HG03460 (cell line): ENCODE measurements at regions not wholly inside any gene's neighbourhood (a gene's known extent, or its start where the extent isn't known, plus 50 kb on each side); places are given as distances from the start of the nearest gene placed in this dataset.
"Not testable (repeated sequence)": the region's sequence is repeated elsewhere in the genome, so short reads cannot be mapped to it uniquely, and the experiment has no call there.

Source experiments
- ATAC-seq: cut with Tn5 transposase; IDR thresholded peaks from one replicate; pipeline ENCODE4 v1.9.1; 2021; ENCODE audit not compliant: unreplicated experiment

DNA sequence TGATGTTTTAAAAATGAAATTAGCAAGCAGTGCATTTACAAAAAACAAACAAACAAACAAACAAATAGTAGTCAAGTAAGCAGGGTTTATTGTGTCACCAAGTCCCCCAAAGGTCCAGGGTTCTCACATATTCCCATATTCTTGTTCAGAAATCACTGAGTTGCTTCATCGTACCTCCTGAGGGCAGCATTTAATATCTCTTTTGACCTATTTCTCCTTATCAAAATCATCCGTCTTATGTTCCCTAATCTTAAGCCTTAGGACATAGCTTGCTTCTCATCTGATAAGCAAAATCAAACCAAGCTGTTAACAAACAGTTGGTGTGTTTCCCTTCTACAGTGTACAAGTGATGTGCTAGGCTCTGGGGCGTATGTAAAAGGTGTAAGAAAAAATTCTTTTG lies 109.5 kb upstream of the MAN2A1 start:
- no peak for ATAC-seq

DNA sequence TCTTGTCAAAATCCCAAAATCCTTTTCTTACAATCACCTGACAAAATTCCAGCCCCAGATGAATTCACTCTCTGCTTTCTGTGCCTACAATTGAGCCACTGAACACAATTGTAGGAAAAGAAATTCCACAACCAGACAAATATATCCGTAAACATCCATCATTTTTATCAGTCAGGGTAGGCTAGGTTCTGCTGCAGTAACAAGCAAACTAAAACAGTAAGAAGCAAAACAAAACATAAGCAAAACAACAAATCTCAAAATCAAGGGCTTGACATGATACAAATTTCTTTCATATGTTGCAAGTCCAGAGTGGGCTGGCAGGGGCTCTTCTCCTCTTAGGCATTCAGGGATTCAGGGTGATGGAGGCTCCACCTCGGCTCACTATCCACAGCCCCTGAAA lies 114.2 kb upstream of the MAN2A1 start:
- ATAC-seq = no peak

DNA sequence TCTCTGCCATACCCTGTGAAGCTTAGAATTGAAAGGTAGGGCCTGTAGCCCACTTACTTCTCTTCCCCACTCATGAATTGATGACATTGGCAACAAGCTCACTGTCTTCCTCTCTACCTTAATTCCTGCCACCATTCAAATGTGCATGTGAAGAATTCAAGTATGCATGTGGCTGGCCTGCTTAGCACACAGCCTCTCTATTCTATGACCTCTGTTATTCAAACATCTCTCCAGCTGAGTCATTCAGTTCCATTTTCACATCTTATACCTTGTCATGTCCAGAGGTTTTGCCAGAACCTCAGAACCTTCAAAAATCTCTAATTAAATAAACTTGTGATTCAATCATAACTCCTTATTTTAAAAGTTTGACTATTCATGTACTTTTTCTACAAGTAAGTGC lies 114.7 kb upstream of the MAN2A1 start:
- ATAC-seq = no peak

DNA sequence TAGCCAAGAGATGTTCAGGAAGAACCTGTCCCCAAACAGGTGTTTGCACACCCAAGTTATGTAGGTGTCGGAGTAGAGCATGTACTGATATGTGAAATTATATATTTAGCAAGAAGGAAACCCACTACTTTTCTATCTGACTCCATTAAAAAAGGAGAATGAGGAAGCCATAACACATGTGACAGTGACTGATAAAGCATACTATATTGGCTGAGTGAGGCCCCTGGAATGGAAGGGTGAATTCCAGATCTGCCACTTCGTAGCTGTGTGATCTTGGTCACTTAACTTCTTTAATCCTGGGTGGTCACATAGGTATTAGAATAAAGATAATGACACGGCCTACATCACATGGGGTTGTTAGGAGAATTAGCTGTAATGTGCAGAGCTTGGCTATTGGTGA lies 116.0 kb upstream of the MAN2A1 start:
- no peak for ATAC-seq

DNA sequence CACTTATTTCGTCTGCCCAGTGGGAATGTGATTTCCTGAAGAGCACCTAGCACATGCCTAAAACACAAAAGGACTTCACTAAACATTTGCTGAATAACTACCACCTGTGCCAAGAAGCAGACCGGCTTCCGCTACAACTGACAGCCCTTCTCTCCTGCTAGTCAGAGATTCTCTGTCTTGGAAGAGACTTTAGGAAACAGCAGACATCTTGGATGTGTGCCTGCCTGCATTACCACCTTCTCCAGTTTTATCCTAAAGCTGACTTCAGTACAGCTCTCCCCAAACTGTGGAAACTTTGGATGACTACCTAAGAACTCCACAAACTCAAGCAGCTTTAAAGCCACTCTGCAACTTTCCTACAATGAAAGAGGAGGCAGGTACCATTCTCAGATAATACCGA lies 116.5 kb upstream of the MAN2A1 start:
- no peak for ATAC-seq

DNA sequence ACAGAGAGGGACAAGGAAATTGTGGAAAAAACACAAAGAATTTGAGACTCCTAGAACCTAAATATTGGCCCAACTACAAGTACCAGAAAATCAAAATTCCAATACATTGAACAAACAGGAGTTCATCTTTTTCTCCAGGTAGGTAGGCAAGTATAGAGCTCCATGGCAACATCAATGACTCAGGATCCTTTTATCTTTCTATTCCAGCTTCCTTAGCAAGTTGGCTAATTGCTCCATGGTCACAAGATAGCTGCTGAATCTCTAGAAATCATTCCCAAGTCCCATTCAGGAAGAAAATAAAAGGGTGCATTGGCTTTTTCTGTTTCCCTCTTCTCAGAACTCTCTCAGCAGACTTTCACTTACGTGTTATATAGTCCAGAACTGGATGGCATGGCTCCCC lies 117.9 kb upstream of the MAN2A1 start:
- ATAC-seq = no peak

DNA sequence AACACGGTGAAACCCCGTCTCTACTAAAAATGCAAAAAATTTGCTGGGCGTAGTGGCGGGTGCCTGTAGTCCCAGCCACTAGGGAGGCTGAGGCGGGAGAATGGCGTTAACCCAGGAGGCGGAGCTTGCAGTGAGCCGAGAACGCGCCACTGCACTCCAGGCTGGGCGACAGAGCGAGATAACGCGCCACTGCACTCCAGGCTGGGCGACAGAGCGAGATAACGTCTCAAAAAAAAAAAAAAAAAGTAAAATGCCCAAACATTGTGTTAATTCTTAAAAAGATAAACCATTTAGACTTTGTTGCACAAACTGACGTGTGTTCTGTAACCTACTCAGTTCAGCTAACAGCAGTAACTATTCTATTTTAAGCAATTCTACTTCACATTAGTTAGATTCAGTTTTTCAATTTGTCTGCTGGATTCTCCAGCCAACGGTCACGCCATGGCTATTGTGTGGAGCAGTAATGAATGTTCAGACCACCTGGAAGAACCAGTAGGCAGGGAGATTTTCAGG lies 119.3 kb upstream of the MAN2A1 start:
- ATAC-seq = no peak

DNA sequence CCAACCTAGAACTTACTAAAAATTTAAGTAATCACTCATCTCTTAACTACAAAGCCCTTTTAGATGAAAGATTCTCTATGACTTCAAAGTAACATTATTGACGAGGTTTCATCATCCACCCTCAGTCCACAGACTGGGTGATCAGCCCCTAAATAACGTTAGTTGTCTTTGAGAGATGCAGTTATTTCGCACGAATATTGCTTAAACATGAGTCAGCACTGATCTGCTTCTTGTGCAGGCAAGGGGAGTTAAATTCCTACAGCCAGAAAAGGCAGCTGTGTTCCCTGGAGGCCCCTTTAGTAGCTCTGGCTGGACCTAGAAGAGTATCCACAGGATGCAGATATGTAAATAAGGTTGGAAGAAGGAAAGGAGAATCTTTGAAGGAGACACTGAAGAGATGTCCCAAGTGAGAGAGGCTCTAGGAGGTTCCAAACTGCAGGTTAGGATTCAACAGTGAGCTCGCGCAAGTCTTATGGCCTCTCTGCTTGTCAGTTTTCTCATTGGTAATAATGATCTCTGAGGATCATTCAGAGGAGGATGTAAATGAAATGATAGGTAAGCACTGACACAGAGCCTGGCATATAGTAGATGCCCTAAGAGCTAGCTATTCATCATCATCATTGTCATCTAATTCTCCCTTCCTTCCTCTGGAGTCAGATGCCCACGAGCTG lies 122.2 kb upstream of the MAN2A1 start:
- no peak for ATAC-seq

DNA sequence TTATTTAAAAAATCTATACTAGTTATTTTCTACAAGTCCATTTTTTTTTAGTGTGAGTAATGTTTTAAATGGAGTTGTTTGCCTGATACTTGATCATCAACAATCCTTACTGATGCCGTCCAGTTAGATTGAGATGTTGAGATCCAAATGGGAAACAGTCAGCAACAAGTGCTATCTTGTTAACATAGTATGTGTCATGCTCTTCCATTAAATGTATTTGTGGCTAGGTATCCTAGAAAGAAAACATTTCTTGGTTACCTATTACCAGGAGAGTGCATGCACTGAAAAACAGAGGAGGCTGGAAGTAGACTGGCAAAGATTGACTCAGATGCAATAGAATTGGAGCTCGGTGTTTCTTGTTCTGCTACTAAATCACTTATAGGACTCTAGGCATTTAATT lies 123.4 kb upstream of the MAN2A1 start:
- ATAC-seq = no peak

DNA sequence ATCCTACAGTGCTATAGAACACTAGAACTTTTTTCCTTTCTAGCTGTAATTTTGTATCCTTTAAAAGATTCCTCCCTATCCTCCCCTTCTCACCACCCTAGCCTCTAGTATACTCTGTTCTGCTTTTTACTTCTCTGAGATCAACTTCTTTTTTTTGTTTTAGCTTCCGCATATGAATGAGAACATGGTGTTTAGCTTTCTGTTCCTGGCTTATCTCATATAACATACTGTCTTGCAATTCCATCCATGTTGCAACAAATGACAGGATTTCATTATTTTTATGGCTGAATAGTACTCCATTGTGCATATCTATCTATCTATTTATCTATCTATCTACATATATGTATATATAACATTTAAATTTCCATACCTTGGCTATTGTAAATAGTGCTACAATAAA lies 126.0 kb upstream of the MAN2A1 start:
- ATAC-seq = no peak

DNA sequence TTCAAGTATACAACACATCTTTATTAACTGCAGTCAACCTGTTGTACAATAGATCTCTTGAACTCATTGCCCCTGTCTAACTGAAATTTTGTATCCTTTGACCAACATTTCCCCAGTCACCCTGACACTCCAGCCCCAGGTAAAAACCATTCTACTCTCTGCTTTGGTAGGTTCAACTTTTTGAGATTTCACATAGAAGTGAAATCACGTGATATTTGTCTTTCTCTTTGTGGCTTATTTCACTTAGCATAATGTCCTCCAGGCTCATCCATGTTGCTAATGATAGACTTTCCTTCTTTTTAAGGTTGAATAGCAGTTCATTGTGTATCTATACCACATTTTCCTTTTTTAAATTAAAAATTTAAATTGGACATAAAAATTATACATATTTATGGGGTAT lies 126.5 kb upstream of the MAN2A1 start:
- no peak for ATAC-seq

DNA sequence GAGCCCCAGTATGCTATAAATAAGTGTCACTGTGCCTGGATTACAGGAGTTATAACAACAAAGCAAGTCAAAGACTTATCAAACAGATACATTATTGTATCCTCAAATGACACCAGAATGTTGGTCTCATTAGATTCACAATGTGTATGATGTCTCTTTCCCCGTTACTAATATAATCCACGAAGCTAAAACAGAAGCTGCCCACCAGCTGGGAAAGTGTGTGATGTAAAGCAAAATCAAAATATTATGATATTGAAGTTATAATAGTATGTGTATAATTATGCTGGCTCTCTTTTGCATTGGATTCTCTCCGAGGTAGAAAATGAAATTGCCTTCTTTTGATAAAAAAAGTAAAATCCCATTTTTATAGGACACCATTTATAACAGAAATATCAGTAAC lies 127.3 kb upstream of the MAN2A1 start:
- ATAC-seq = no peak

DNA sequence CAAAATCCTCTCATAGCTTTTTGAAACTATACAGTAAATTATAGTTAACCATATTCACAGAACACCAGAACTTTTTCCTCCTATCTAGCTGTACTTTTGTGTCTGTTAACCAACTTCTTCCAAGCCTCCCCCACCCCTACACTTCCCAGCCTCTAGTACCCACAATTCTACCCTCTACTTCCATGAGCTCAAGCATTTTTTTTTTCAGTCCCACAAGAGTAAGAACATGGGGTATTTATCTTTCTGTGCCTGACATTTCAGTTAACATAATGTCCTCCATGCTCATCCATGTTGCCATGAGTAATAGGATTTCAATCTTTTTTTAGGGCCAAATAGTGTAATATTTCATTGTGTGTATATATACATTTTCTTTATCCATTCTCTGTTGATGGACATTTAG lies 128.3 kb upstream of the MAN2A1 start:
- ATAC-seq = no peak

DNA sequence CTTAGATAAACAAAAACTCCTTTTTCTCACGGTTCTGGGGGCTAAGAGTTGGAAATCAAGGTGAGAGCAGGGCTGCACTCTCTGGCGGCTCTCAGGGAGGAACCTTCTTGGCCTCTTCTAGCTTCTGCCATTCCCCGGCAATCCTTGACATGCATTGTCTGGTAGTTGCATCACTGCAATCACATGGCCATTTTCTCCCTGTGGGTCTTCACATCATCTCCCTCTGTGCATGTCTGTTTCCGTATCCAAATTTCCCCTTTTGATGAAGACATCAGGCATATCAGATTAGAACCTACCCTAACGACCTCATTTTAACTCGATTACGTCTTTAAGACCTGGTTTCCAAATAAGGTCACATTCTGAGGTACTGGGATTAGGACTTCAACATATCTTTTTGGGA lies 129.2 kb upstream of the MAN2A1 start:
- ATAC-seq = no peak

DNA sequence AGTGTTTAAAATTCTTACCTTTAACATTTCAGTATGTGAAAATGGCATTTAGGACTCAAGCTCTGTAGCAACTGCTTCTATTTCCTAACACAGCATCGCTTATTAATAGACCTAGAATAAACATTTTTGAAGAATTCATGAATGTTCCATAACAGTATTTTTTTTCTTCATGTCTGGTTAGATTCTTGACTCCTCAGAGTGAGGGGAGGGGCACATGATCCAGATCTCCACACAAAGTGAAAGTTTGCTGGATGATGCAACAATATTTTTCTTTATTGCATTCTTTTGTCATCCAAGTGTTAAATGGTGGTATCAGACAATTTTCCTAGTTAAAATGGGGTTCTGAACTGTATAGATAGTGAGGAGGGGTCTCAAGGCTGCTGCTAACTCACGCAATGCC lies 130.8 kb upstream of the MAN2A1 start:
- no peak for ATAC-seq

DNA sequence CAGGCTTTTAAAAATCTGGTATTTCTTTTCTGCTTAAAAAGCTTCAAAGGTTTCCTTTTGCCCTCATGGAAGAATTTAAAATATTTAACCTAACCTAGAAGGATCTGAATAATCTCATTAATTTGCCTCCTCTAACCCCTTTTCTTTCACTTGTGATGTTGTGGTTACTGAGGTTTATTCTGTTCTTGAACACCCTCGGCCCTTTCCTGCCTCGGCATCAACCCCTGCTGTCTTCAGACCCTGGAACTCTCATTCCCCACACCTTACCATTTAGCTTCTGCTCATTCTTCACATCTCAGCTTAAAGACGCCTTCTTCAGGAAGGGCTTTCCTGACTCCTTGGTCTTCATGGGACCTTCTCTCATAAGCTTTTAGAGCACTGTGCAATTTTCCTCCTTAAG lies 131.4 kb upstream of the MAN2A1 start:
- no peak for ATAC-seq

DNA sequence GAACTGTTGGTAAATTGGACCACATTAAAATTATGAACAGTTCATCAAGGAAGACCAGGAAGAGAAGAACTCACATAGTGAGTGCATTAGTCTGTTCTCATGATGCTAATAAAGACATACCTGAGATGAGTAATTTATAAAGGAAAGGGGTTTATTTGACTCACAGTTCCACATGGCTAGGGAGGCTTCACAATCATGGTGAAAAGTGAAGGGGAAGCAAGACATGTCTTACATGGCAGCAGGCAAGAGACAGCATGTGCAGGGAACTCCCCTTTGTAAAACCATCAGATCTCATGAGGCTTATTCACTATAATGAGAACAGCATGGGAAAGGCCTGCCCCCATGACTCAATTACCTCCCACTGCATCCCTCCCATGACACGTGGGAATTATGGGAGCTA lies 135.9 kb upstream of the MAN2A1 start:
- no peak for ATAC-seq

DNA sequence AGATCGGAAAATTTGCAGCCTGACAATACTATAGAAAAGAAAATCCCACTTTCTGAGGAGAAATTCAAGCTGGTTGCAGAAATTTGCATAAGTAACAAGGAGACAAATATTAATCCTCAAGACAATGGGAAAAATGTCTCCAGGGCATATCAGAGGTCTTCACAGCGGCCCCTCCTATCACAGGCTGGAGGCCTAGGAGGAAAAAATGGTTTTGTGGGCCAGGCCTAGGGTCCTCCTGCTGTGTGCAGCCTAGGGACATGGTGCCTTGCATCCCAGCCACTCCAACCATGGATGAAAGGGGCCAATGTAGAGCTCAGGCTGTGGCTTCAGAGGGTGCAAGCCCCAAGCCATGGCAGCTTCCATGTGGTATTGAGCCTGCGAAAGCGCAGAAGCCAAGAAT lies 138.5 kb upstream of the MAN2A1 start:
- not testable (repeated sequence) for ATAC-seq

DNA sequence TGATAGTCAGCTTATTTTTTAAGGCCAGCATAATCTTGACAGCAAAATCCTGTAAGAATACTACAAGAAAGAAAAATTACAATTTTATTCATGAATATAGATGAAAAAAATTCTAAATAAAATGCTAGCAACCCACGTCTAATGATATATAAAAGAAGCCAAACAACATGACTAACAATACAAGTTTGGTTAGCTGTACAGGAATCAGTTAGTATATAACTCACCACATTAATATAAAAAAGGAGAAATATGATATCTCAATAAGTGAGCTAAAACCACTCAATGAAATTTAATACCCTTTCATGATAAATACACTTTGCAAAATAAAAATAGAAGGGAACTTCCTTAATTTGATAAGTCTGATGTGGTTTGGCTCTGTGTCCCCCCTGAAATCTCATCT lies 139.7 kb upstream of the MAN2A1 start:
- no peak for ATAC-seq

DNA sequence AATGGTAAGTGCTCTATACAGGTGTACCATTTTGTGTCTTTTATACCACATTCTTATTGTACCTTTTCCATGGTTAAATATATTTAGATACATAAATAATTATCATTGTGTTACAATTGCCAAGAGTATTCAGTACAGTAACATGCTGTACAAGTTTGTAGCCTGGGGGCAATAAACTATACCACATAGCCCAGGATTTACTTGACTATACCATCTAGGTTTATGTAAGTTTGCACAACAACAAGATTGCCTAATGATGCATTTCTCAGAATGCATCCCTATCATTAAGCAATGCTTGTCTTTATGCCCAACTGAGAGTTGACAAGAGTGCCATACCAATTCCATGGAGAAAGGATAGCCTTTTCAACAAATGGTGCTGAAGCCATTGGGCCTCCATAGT lies 136.7 kb upstream of the PJA2 start:
- ATAC-seq = no peak

DNA sequence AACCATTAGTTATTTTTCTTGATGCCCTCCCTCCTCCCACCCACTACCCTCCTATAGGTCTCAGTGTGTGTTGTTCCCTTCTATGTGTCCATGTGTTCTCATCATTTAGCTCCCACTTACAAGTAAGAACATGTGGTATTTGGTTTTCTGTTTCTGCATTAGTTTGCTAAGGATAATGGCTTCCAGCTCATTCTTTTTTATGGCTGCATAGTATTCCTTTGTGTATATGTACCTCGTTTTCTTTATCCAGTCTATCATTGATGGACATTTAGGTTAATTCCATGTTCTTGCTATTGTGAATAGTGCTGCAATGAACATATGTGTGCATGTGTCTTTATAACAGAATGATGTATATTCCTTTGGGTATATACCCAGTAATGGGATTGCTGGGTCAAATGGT lies 135.1 kb upstream of the PJA2 start:
- not testable (repeated sequence) for ATAC-seq

DNA sequence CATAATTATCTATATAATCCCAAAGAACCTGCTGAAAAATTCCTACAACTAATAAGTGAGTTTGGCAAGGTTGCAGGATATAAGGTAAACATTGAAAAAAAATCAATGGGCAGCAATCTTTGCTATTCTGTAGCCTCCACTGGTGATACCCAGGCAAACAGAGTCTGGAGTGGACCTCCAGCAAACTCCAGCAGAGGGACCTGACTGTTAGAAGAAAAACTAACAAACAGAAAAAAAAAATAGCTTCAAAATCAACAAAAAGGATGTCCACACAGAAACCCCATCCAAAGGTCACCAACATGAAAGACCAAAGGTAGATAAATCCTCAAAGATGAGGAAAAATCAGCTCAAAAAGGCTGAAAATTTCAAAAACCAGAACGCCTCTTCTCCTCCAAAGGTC lies 128.9 kb upstream of the PJA2 start:
- ATAC-seq = not testable (repeated sequence)

DNA sequence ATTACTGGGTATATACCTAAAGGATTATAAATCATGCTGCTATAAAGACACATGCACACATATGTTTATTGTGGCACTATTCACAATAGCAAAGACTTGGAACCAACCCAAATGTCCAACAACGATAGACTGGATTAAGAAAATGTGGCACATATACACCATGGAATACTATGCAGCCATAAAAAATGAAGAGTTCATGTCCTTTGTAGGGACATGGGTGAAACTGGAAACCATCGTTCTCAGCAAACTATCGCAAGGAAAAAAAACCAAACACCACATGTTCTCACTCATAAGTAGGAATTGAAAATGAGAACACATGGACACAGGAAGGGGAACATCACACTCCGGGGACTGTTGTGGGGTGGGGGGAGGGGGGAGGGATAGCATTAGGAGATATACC lies 125.3 kb upstream of the PJA2 start:
- not testable (repeated sequence) for ATAC-seq
